ENCODE measurements at regions not wholly inside any gene's neighbourhood (a gene's known extent, or its start where the extent isn't known, plus 50 kb on each side); places are given as distances from the start of the nearest gene placed in this dataset.
"Not testable (repeated sequence)": the region's sequence is repeated elsewhere in the genome, so short reads cannot be mapped to it uniquely, and the experiment has no call there.

DNA sequence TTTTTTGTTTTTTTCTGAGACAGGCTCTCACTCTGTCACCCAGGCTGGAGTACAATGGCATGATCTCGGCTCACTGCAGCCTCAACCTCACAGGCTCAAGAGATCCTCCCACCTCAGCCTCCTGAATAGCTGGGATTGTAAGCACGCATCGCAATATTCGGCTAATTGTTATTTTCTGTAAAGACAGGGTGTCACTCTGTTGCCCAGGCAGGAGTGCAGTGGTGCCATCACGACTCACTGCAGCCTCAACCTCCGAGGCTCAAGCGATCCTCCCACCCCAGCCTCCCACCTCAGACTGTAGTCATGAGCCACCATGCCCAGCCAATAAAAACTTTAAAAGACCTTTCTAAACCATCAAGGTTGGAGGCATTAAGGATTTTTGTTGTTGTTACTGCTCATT is 57.4 kb upstream of the TFRC start:
- DNase-seq: no peak
- H3K9ac ChIP-seq: no peak overlapping the region
- no peak overlapping the region for H3K4me3 ChIP-seq
- H3K79me2 ChIP-seq (ENCODE audit: insufficient read depth): no peaks in the 10 kb centered on the region
- WGBS, 2 experiments (ENCODE audit: low coverage in 1 of 2, low lambda C conversion rate in 2 of 2, missing lambda C conversion rate in 2 of 2): 80 to 82% methylated on average over 7 of the region's 7 CpGs
- H3K9me2 ChIP-seq (ENCODE audit: insufficient read depth): no peaks in the 10 kb centered on the region
- in situ Hi-C loops (cut with MboI): no loop called here
- H3K9me3 ChIP-seq (ENCODE audit: low read depth): no peaks in the 10 kb centered on the region
- no peaks in the 10 kb centered on the region for H3F3A ChIP-seq (ENCODE audit: insufficient read depth)
- no peak overlapping the region for H3K4me2 ChIP-seq (ENCODE audit: unreplicated experiment)
- no peaks in the 10 kb centered on the region for H4K20me1 ChIP-seq (ENCODE audit: insufficient read depth)
- 0 out of 2 replicates have a peak overlapping the region, but pooled peaks have one; percentile 33 for H2AFZ ChIP-seq
- no peaks in the 10 kb centered on the region for H3K36me3 ChIP-seq (ENCODE audit: low read depth)
- no peak overlapping the region for H3K27ac ChIP-seq
- H3K27me3 ChIP-seq (replicated peaks; ENCODE audit: insufficient read depth): 0 out of 2 replicates have a peak, but pooled peaks cover 9% of the 10 kb centered on the region
- no peak for TF ChIP-seq EZH2 (IDR thresholded peaks at IDR 0.05; ENCODE audit: insufficient read depth, poor library complexity, severe bottlenecking)
- no peak for TF ChIP-seq EZH2phosphoT487 (IDR thresholded peaks at IDR 0.05; ENCODE audit: insufficient read depth, low read depth)
- H3K4me1 ChIP-seq (ENCODE audit: insufficient read depth): no peaks in the 10 kb centered on the region

DNA sequence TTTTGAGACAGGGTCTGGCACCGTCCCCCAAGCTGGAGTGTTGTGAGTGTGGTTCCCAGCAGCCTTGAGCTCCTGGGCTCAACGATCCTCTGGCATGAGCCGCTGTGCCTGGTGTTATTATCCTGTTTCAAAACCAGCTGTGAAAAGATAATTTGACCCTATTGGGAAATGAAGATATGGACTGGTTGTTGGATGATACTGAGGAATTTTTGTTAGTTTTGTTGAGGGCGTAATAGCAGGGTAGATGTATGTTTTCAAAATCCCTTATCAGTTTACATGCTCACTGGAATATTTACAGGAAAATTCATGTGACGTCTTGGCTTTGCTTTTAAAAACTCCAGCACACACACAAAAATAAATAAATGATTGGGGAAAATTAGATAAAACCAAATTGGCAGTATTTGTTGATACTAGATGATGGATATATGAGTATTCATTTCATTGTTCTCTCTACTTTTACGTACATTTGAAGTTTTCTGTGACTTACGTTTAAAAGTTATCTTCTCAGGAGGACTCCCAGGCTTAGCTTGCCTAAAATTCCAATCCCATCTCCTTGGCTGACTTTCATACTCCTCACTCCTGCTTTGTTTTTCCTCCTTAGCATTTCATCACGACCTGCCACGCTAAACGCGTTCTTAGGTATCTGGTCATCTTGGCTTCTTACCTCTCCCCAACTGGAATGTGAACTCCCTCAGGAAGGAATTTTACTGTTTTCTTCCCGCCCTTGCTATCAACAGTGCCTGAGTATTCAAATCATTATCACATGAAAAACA is 56.8 kb upstream of the TFRC start:
- Histone ChIP-seq H3K9me3 (ENCODE audit: low read depth) (no peaks in the 10 kb centered on the region), H4K20me1 (ENCODE audit: insufficient read depth) (no peaks in the 10 kb centered on the region), H3K4me2 (ENCODE audit: unreplicated experiment) (peak overlapping the region; percentile 1), H2AFZ (0 out of 2 replicates have a peak overlapping the region, but pooled peaks have one; percentile 33), H3K4me1 (ENCODE audit: insufficient read depth) (no peaks in the 10 kb centered on the region), H3K4me3 (no peak overlapping the region), H3K27me3 (replicated peaks; ENCODE audit: insufficient read depth) (0 out of 2 replicates have a peak, but pooled peaks cover 9% of the 10 kb centered on the region), H3F3A (ENCODE audit: insufficient read depth) (no peaks in the 10 kb centered on the region), H3K9me2 (ENCODE audit: insufficient read depth) (no peaks in the 10 kb centered on the region), H3K9ac (no peak overlapping the region), H3K79me2 (ENCODE audit: insufficient read depth) (no peaks in the 10 kb centered on the region), H3K36me3 (ENCODE audit: low read depth) (no peaks in the 10 kb centered on the region), H3K27ac (no peak overlapping the region)
- 18 to 20% methylated on average over 12 of the region's 12 CpGs for WGBS, 2 experiments (ENCODE audit: low coverage in 1 of 2, low lambda C conversion rate in 2 of 2, missing lambda C conversion rate in 2 of 2)
- DNase-seq: peak; percentile 51
- in situ Hi-C loops (cut with MboI): no loop called here
- TF ChIP-seq EZH2phosphoT487 (IDR thresholded peaks at IDR 0.05; ENCODE audit: insufficient read depth, low read depth) (no peak), EZH2 (IDR thresholded peaks at IDR 0.05; ENCODE audit: insufficient read depth, poor library complexity, severe bottlenecking) (no peak)

DNA sequence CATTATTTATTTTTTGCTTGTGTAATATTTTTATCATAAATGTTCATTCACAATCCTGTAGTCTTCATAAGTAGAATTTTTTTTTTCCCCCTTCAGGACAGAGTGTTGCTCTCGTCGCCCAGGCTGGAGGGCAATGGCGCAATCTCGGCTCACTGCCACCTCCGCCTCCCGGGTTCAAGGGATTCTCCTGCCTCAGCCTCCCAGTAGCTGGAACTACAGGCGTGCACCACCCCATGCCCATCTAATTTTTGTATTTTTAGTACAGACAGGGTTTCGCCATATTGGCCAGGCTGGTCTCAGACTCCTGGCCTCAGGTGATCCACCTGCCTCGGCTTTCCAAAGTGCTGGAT is 54.7 kb upstream of the TFRC start:
- H3K27ac ChIP-seq; H3K9ac ChIP-seq; H3K79me2 ChIP-seq (ENCODE audit: insufficient read depth); DNase-seq; H3F3A ChIP-seq (ENCODE audit: insufficient read depth); H3K36me3 ChIP-seq (ENCODE audit: low read depth); in situ Hi-C loops (cut with MboI); H3K4me2 ChIP-seq (ENCODE audit: unreplicated experiment); H3K4me1 ChIP-seq (ENCODE audit: insufficient read depth); H2AFZ ChIP-seq; H3K9me3 ChIP-seq (ENCODE audit: low read depth); H3K4me3 ChIP-seq; H3K9me2 ChIP-seq (ENCODE audit: insufficient read depth); H4K20me1 ChIP-seq (ENCODE audit: insufficient read depth): not testable (repeated sequence)
- WGBS, 2 experiments (ENCODE audit: low coverage in 1 of 2, low lambda C conversion rate in 2 of 2, missing lambda C conversion rate in 2 of 2): 81 to 83% methylated on average over 9 of the region's 9 CpGs
- peaks cover 18% of the 10 kb centered on the region; the same call in 1 of the 2 replicates for H3K27me3 ChIP-seq (replicated peaks; ENCODE audit: insufficient read depth)

DNA sequence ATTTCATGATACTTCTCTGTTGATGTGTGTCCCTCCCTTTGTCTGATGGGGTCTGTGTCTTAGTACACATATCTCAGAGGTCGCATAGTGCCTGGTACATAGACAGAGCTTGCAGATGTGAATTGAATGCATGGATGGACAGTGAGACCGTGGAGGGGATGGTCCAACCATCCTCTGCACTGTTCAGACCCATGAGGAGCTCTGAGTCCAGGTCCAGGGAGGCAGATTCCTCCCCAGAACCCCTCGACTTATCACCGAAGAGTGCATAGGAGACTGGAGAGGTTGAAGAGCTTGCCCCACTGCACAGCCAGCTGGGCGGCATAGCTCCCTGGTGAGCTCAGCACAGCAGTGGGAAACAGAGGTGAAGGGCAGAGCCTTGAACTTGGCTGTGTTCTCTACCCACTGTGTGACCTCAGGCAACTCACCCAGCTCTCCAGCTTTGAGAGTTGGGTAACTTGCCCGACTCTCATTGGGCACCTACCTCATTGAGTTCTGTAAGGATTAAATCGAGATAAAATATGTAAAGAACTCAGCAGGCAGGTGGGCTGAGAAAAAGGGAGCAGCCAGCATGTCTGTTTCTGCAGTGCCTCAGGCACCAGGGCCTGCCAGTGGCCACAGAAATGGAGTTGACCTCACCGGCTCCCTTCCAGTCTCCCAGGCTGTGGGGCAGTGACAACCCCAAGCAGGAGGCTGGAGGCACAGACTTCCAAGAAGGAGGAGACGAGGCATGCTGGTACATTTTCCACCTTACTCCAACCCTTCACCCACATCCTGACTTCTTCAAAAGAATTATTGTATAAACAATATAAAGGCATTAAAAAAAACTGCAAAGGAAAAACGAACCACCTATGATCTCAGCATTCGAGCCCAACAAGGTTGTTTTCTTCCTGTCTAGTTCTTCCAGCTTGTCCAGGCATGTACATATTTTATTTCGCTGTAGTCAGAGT is 54.1 kb upstream of the TFRC start:
- H3K4me1 ChIP-seq (ENCODE audit: insufficient read depth): no peaks in the 10 kb centered on the region
- in situ Hi-C loops (cut with MboI): no loop called here
- H2AFZ ChIP-seq: no peak overlapping the region
- no peaks in the 10 kb centered on the region for H3K79me2 ChIP-seq (ENCODE audit: insufficient read depth)
- H3K9ac ChIP-seq: no peak overlapping the region
- 65 to 66% methylated on average over 12 of the region's 12 CpGs for WGBS, 2 experiments (ENCODE audit: low coverage in 1 of 2, low lambda C conversion rate in 2 of 2, missing lambda C conversion rate in 2 of 2)
- H4K20me1 ChIP-seq (ENCODE audit: insufficient read depth): no peaks in the 10 kb centered on the region
- no peak overlapping the region for H3K27ac ChIP-seq
- peaks cover 14% of the 10 kb centered on the region; the same call in 1 of the 2 replicates for H3K27me3 ChIP-seq (replicated peaks; ENCODE audit: insufficient read depth)
- no peak overlapping the region for H3K4me2 ChIP-seq (ENCODE audit: unreplicated experiment)
- no peak for DNase-seq
- no peaks in the 10 kb centered on the region for H3K36me3 ChIP-seq (ENCODE audit: low read depth)
- H3K4me3 ChIP-seq: no peak overlapping the region
- no peaks in the 10 kb centered on the region for H3K9me3 ChIP-seq (ENCODE audit: low read depth)
- H3K9me2 ChIP-seq (ENCODE audit: insufficient read depth): no peaks in the 10 kb centered on the region
- TF ChIP-seq EZH2phosphoT487 (IDR thresholded peaks at IDR 0.05; ENCODE audit: insufficient read depth, low read depth) (no peak), EZH2 (IDR thresholded peaks at IDR 0.05; ENCODE audit: insufficient read depth, poor library complexity, severe bottlenecking) (no peak)
- no peaks in the 10 kb centered on the region for H3F3A ChIP-seq (ENCODE audit: insufficient read depth)

Data from GM23248 (cell line).